Thyroid gland (tissue), 4 donors: ENCODE measurements at regions not wholly inside any gene's neighbourhood (a gene's known extent, or its start where the extent isn't known, plus 50 kb on each side); places are given as distances from the start of the nearest gene placed in this dataset.

Experiments
- POLR2A ChIP-seq, 2 donors: fragments of 450-650 bp; IDR thresholded peaks; one replicate each; pipeline ENCODE4 v1.6.1; 2017; ENCODE audit warnings: antibody characterized with exemption in 2 of 2, mild to moderate bottlenecking in 2 of 2, moderate library complexity in 1 of 2
- TF ChIP-seq, protein P1 (sequence below), 6 experiments: fragments of 200-600 bp in 3 of 6; fragments of 450-650 bp in 3 of 6; sonication (generic) in 3 of 6; IDR thresholded peaks; one replicate each; pipeline ENCODE4 v1.5.1; 2016 to 2019; ENCODE audit warnings: antibody characterized with exemption in 6 of 6, mild to moderate bottlenecking in 2 of 6, inconsistent platforms in 1 of 6, moderate library complexity in 1 of 6

DNA sequence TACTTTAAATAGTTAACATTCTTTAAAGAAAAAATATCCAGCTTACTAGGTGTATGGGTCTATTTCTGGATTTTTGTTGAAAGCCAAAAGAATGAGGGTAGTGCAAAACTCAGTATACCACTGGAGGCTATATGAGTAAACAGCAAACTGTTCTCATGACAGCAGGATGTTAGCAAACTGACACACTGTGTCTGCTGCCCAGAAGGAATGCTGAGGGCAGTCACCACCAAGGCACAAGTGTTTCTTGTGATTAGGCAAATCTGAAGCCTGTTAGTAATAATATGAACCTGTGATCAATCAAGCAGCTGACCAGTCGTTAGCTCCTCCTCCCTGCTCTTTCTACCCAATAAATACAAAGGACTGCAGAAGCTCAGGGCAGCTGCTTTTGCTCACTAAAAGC is 50.5 kb upstream of the SULT1C3 start:
- TF ChIP-seq, protein P1, sequence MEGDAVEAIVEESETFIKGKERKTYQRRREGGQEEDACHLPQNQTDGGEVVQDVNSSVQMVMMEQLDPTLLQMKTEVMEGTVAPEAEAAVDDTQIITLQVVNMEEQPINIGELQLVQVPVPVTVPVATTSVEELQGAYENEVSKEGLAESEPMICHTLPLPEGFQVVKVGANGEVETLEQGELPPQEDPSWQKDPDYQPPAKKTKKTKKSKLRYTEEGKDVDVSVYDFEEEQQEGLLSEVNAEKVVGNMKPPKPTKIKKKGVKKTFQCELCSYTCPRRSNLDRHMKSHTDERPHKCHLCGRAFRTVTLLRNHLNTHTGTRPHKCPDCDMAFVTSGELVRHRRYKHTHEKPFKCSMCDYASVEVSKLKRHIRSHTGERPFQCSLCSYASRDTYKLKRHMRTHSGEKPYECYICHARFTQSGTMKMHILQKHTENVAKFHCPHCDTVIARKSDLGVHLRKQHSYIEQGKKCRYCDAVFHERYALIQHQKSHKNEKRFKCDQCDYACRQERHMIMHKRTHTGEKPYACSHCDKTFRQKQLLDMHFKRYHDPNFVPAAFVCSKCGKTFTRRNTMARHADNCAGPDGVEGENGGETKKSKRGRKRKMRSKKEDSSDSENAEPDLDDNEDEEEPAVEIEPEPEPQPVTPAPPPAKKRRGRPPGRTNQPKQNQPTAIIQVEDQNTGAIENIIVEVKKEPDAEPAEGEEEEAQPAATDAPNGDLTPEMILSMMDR (IDR thresholded peaks at IDR 0.05) = no peak
- no peak for TF ChIP-seq POLR2A (IDR thresholded peaks at IDR 0.05)
